Vagina (tissue), 2 donors: ENCODE measurements at regions not wholly inside any gene's neighbourhood (a gene's known extent, or its start where the extent isn't known, plus 50 kb on each side); places are given as distances from the start of the nearest gene placed in this dataset.

Experiments used
- CTCF ChIP-seq, 3 experiments: fragments of 450-650 bp in 2 of 3; fragments of 200-600 bp in 1 of 3; sonication (generic) in 1 of 3; IDR thresholded peaks; one replicate each; pipeline ENCODE4 v1.5.1; 2017 to 2019; ENCODE audit warnings: antibody characterized with exemption in 3 of 3, mild to moderate bottlenecking in 2 of 3, moderate library complexity in 2 of 3
- POLR2A ChIP-seq, 2 donors: fragments of 450-650 bp; IDR thresholded peaks; one replicate each; pipeline ENCODE4 v1.6.1; 2017; ENCODE audit warnings: antibody characterized with exemption in 2 of 2, mild to moderate bottlenecking in 2 of 2, moderate library complexity in 2 of 2

DNA sequence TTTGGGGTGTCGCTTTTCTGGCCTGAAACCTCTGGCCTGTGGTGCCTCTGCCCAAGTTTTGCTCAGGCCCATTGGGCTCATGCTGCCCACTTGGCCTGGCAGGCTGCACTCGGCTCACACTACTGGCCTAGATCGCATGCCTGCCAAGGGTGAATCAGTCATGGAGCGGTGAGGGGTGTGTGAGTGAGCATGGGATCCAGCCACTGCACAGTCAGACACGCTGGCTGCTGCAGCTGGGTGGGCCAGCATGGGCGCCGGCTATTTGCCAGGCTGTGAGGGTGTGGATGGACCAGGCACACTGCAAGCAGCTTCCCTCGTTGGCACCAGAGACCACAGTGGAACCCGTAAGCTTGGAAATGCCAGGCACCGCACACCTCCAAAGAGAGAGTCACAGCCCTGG is 145.4 kb upstream of the CNR1 start:
- TF ChIP-seq CTCF (IDR thresholded peaks at IDR 0.05), result no peak
- TF ChIP-seq POLR2A (IDR thresholded peaks at IDR 0.05), result no peak
